ENCODE measurements at regions not wholly inside any gene's neighbourhood (a gene's known extent, or its start where the extent isn't known, plus 50 kb on each side); places are given as distances from the start of the nearest gene placed in this dataset.

DNA sequence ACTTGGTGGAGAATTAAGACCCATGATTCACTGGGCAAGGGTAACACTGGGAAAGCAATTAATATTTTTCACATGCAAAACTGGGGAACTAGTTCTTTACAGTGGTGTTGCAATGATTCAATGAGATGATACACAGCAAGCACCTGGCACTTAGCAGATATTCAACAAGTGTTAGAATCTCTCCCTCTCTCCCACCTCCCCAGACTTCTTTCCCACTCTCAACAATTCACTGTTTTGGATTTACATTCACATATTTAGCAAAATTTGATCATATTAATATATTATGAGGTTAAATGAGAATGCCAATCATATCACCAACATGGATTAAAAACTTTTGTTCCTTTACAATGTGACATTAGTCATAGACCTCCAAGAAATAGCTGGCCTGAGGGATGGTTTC lies 223.1 kb upstream of the GRIP1 start:
- TF ChIP-seq CTCF (conservative IDR thresholded peaks at IDR 0.05; ENCODE audit: low read length) (no peak), EZH2phosphoT487 (IDR thresholded peaks at IDR 0.05; ENCODE audit: borderline replicate concordance, low read depth, low read length) (no peak)
